ENCODE measurements at regions not wholly inside any gene's neighbourhood (a gene's known extent, or its start where the extent isn't known, plus 50 kb on each side); places are given as distances from the start of the nearest gene placed in this dataset.
"Not testable (repeated sequence)": the region's sequence is repeated elsewhere in the genome, so short reads cannot be mapped to it uniquely, and the experiment has no call there.

- no peak for TF ChIP-seq CTCF (conservative IDR thresholded peaks at IDR 0.05)
- Histone ChIP-seq H3K9ac (ENCODE audit: extremely low read depth, low read length, poor library complexity, severe bottlenecking) (no peak overlapping the region), H3K27ac (ENCODE audit: low read depth, low read length) (no peak overlapping the region), H3K9me3 (ENCODE audit: control insufficient read depth, low read length) (no peaks in the 10 kb centered on the region), H3K4me1 (ENCODE audit: control insufficient read depth, insufficient read depth, low read length) (no peaks in the 10 kb centered on the region), H3K4me3 (ENCODE audit: low read length) (no peak overlapping the region), H3K27me3 (ENCODE audit: control insufficient read depth, insufficient read depth, low read length, poor library complexity, severe bottlenecking) (no peaks in the 10 kb centered on the region), H3K36me3 (ENCODE audit: control insufficient read depth, insufficient read depth, low read length) (no peaks in the 10 kb centered on the region)
- Mint-ChIP-seq H3K36me3 (ENCODE audit: low read depth) (no peaks in the 10 kb centered on the region), H3K27ac (no peak overlapping the region), H3K4me1 (no peaks in the 10 kb centered on the region), H3K9me3 (peaks cover 19% of the 10 kb centered on the region), H3K27me3 (ENCODE audit: insufficient read depth) (peaks cover 2% of the 10 kb centered on the region), H3K4me3 (no peak overlapping the region)
- WGBS, 2 experiments (ENCODE audit: insufficient coverage in 1 of 2, insufficient read length in 1 of 2): 87 to 92% methylated on average over 3 of the region's 3 CpGs
- no peak for DNase-seq
These were observed 588.3 kb upstream of the SEMA6D start for GRCh38 chr15:47129033-47129432.

- not testable (repeated sequence) for DNase-seq; H3K9me3 ChIP-seq (ENCODE audit: control insufficient read depth, low read length); H3K27ac ChIP-seq (ENCODE audit: low read depth, low read length); H3K36me3 ChIP-seq (ENCODE audit: control insufficient read depth, insufficient read depth, low read length); H3K9ac ChIP-seq (ENCODE audit: extremely low read depth, low read length, poor library complexity, severe bottlenecking); H3K4me3 ChIP-seq (ENCODE audit: low read length); H3K4me3 Mint-ChIP-seq; H3K36me3 Mint-ChIP-seq (ENCODE audit: low read depth); H3K4me1 ChIP-seq (ENCODE audit: control insufficient read depth, insufficient read depth, low read length); H3K27me3 ChIP-seq (ENCODE audit: control insufficient read depth, insufficient read depth, low read length, poor library complexity, severe bottlenecking); H3K4me1 Mint-ChIP-seq; H3K27ac Mint-ChIP-seq; H3K27me3 Mint-ChIP-seq (ENCODE audit: insufficient read depth)
- 70 to 100% methylated on average over 1 to 3 of the region's 7 CpGs for WGBS, 2 experiments (ENCODE audit: insufficient coverage in 1 of 2, insufficient read length in 1 of 2)
- peaks cover 25% of the 10 kb centered on the region for H3K9me3 Mint-ChIP-seq
These were observed 585.9 kb upstream of the SEMA6D start for GRCh38 chr15:47131450-47131849.

DNA sequence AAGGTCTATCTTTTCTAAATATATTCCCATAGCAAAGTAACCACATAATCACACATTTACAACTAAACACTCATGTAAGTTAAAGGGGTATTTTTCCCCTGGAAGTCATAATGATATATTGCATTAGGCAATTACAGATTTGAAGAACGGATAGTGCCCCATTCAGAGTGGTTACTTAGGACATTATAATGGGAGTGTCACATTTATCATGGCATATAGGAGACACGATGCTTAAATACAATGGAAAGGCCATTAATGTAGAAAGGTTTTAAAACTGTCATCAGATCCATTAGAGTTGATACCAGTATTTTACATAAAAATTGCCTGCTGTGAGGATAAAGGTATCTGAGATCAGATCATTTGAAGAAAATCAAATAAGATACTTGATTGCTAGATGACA, 582.0 kb upstream of the SEMA6D start:
- DNase-seq: no peak
- Mint-ChIP-seq H3K27me3 (ENCODE audit: insufficient read depth) (peaks cover 12% of the 10 kb centered on the region), H3K4me3 (no peak overlapping the region), H3K36me3 (ENCODE audit: low read depth) (no peaks in the 10 kb centered on the region), H3K27ac (no peak overlapping the region), H3K9me3 (peaks cover 20% of the 10 kb centered on the region), H3K4me1 (no peaks in the 10 kb centered on the region)
- Histone ChIP-seq H3K9ac (ENCODE audit: extremely low read depth, low read length, poor library complexity, severe bottlenecking) (no peak overlapping the region), H3K4me1 (ENCODE audit: control insufficient read depth, insufficient read depth, low read length) (no peaks in the 10 kb centered on the region), H3K4me3 (ENCODE audit: low read length) (no peak overlapping the region), H3K27ac (ENCODE audit: low read depth, low read length) (no peak overlapping the region), H3K27me3 (ENCODE audit: control insufficient read depth, insufficient read depth, low read length, poor library complexity, severe bottlenecking) (peaks cover 47% of the 10 kb centered on the region), H3K9me3 (ENCODE audit: control insufficient read depth, low read length) (no peaks in the 10 kb centered on the region), H3K36me3 (ENCODE audit: control insufficient read depth, insufficient read depth, low read length) (no peaks in the 10 kb centered on the region)
- TF ChIP-seq CTCF (conservative IDR thresholded peaks at IDR 0.05): no peak
- WGBS, 2 experiments (ENCODE audit: insufficient coverage in 1 of 2, insufficient read length in 1 of 2): 90% methylated on average over 2 of the region's 2 CpGs

DNA sequence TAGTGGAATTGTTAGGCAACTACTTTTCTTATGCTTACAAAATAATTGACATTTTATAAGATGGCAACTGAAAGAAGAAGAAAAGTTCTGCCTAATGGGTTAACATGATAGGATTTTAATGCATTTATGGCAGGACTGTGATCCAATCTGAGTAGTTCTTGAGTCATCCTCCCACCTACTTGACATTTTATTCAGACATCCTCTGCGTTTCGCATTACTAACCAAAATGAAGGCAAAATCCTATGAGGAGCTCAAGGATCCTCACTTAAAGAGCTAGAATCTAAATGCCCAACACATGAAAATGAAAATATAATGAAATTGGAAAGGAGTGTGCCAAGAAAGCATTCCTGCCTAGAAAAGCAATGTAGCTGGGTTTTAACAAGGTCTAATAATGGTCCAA, 581.1 kb upstream of the SEMA6D start:
- Histone ChIP-seq H3K27ac (ENCODE audit: low read depth, low read length) (no peak overlapping the region), H3K4me1 (ENCODE audit: control insufficient read depth, insufficient read depth, low read length) (no peaks in the 10 kb centered on the region), H3K9ac (ENCODE audit: extremely low read depth, low read length, poor library complexity, severe bottlenecking) (no peak overlapping the region), H3K9me3 (ENCODE audit: control insufficient read depth, low read length) (no peaks in the 10 kb centered on the region), H3K36me3 (ENCODE audit: control insufficient read depth, insufficient read depth, low read length) (no peaks in the 10 kb centered on the region), H3K27me3 (ENCODE audit: control insufficient read depth, insufficient read depth, low read length, poor library complexity, severe bottlenecking) (peaks cover 53% of the 10 kb centered on the region), H3K4me3 (ENCODE audit: low read length) (no peak overlapping the region)
- H3K9me3 Mint-ChIP-seq: peaks cover 11% of the 10 kb centered on the region
- no peaks in the 10 kb centered on the region for H3K4me1 Mint-ChIP-seq
- no peaks in the 10 kb centered on the region for H3K36me3 Mint-ChIP-seq (ENCODE audit: low read depth)
- no peak overlapping the region for H3K4me3 Mint-ChIP-seq
- no peak for DNase-seq
- no peak overlapping the region for H3K27ac Mint-ChIP-seq
- H3K27me3 Mint-ChIP-seq (ENCODE audit: insufficient read depth): peaks cover 12% of the 10 kb centered on the region
- no peak for TF ChIP-seq CTCF (conservative IDR thresholded peaks at IDR 0.05)
- WGBS, 2 experiments (ENCODE audit: insufficient coverage in 1 of 2, insufficient read length in 1 of 2): 95% methylated on average over 2 of the region's 2 CpGs; no CpG with 5 or more reads in 1 of the 2 experiments
